MM.1S (cell line): ENCODE measurements at regions not wholly inside any gene's neighbourhood (a gene's known extent, or its start where the extent isn't known, plus 50 kb on each side); places are given as distances from the start of the nearest gene placed in this dataset.

Experiments
- CTCF ChIP-seq: fragments of 300-600 bp; sonication (generic); IDR thresholded peaks from 2 replicates; pipeline ENCODE4 v1.5.1; 2016; ENCODE audit warnings: antibody characterized with exemption, low read length, mixed read lengths
- EZH2phosphoT487 ChIP-seq: fragments of 300-600 bp; sonication (generic); IDR thresholded peaks from 2 replicates; pipeline ENCODE4 v1.6.1; 2018; ENCODE audit warnings: antibody characterized with exemption, low read length

- TF ChIP-seq CTCF (no peak), EZH2phosphoT487 (no peak)
Observed at GRCh38 chr11:15341587-15341986, 226.9 kb downstream of the INSC start.
